CD4-positive, alpha-beta T cell treated with Interleukin-4 for 1 hour (primary cell): ENCODE measurements at regions not wholly inside any gene's neighbourhood (a gene's known extent, or its start where the extent isn't known, plus 50 kb on each side); places are given as distances from the start of the nearest gene placed in this dataset.
"Not testable (repeated sequence)": the region's sequence is repeated elsewhere in the genome, so short reads cannot be mapped to it uniquely, and the experiment has no call there.

Experiments
- DNase-seq, 2 donors: peaks; one replicate each; pipeline ENCODE4 v3.0.0-alpha.2; 2020 to 2022

DNA sequence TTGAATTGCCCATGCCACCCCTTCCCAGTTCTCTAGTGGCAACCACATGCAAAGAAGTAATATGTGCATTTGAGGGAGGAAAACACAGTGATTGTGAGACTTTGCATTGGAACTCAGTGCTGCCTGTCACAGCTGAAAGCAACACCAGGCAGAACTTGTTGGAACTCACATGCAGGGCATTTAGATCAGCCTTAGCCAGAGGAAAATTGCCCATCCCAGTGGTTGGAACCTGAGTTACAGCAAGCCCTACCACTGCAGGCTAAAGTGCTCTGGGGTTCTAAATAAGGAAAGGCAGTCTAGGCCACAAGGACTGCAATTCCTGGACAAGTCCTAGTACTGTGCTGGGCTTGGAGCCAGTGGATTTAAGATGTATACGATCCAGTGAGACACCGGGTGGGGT lies 245.3 kb upstream of the UFL1 start:
- DNase-seq = no peak

DNA sequence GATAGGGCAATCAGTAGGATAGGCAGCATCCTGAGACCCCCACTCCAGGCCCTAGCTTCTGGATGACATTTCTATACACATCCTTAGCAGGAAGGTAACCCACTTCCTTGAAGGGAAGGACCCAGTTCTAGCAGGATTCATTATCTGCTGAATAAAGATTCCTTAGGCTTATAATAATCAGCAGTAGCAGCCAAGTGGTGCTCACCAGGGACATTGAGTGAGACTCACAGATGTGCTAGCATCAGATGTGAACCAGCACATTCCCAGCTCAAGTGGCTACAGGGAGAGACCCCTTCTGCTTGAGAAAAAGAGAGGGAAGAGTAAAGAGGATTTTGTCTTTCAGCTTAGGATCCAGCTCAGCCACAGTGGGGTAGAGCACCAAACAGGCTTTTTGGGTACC lies 244.8 kb upstream of the UFL1 start:
- no peak for DNase-seq

DNA sequence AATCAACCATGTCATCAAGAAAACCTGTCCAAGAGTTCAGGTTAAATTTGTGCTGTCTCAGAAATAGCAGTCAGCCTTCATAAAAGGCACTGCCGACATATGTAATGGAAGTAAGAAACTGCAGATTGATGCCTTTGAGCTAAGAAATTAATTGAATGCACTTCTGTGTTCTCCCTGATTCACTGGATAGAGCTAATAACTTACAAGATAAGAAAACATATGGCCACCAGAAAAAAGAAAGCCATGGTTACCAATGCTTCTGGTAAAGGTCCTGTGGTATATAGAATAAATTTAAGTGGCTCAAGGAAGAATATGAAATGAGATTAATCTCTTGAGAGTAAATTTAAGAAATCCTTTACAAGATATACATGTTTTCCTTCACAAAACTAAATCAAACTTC lies 242.5 kb upstream of the UFL1 start:
- no peak for DNase-seq

DNA sequence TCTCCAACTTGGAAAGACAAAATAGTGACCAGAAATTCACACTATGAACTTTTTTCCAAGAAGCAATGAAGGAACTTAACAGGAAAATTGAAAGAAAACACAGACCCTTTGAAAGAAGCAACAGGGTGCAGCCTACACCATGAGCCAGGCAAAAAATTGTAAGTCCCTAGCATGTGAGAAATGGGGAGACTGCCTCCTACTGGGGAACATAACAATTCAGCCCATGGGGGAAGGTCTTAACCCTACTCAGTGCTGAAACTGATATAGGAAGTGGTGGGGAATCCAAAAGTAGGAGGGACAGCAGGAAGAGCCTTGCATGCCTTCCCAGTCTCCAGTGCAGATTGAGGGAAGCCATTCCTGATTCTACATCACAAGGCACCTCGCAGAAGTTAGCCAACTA lies 235.1 kb upstream of the UFL1 start:
- no peak for DNase-seq

DNA sequence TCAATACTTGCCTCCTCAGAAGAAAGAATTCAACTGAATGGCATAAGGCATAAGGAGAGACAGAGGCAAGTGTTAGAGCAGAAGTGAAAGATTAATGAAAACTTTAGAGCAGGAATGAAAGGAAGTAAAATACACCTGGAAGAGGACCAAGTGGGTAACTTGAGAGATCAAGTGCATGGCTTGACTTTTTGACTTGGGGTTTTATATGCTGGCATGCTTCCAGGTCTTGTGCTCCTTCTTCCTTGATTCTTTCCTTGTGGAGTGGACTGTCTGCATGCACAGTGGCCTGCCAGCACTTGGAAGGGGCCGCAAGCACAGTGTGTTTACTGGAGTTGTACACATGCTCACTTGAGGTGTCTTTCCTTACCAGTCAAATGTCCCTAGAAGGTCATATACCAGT lies 222.1 kb upstream of the UFL1 start:
- DNase-seq = no peak

DNA sequence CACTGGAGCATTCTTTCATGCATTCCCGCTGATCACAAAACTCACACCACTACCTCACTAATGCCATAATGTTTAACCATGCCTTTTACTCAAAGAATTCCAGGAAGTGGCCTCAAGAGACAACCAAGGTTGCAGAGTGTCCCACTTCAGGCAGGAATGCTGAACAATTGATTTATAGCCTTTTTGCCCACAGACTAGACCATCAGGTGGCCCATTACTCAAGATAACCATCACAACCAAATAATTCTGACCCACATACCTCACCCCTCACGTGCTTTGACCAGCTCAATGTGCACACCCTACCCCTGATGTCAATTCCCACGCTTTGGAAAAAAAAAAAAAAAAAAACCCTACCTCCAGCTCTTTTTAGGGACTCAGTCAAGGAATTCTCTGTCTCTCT lies 220.6 kb upstream of the UFL1 start:
- DNase-seq = no peak

DNA sequence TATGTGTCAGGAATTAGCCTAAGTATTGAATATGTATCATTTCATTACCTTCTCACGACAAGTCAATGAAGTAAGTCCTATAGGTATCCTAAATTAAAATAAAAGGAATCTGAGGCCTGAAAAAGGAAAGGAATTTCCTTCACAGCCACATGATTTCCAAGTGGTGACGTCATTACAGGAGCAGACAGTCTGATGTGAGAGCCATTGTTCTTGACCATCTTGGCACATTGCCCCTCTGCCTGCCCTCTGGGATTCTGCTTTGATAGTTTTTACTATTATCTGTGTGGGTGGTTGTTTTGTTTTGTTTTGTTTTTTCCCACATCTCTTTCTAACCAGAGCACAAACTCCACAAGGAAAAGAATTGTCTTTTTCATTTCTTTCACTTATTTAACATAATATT lies 219.8 kb upstream of the UFL1 start:
- no peak for DNase-seq

DNA sequence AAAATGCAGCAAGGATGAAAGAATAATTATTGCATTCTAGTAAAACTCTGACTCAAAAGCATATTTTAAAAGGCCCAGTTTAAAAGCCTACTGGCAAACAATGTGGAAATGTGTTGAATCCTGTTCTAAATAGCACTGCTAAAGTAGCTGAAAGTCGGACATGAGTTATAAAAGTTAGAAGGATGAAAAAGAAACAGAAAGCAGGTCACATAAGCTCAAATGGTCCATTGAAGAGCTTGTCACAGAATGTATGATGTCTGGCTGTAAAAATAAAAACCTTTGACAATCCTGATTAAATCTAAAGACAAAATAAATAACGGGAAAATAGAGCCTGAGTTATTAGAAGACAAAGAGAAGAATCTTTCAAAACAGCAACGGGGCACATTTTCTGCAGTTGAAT lies 218.6 kb upstream of the UFL1 start:
- DNase-seq = no peak

DNA sequence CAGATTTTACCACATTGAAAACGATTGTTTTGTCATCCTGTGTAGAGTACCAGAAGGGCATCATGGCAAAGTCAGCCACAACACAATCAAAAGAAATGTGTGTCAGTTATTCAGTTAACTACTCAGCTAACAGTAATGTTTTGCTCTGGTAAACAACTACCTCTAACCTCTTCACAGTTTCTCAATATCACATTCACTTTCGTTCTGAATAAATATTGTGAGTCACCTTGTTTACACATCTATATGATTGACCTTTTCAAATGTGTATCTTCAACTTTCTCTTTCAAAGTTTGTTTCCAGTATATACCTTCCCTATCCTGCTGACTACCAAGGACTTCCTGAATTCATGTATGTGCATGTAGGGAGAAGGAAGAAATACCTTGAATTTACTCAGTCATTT lies 216.6 kb upstream of the UFL1 start:
- DNase-seq = no peak

DNA sequence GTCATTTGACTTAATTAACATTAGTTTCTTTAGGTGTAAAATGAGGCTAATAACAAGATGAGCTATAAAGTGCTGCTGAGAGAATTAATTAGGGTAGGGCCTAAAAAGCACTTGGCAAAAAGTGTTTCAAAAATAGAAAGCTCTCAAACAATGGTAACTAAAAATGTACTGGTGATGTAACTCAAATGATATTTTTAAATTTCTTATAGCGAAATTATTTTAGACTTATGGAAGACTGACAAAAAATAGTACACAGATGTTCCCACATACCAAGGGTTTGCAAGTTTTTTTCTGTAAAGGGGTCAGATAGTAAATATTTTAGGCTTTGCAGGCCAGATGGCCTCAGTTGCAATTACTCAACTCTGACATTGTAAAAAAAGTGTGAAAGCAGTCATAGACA lies 190.7 kb upstream of the UFL1 start:
- DNase-seq = no peak

DNA sequence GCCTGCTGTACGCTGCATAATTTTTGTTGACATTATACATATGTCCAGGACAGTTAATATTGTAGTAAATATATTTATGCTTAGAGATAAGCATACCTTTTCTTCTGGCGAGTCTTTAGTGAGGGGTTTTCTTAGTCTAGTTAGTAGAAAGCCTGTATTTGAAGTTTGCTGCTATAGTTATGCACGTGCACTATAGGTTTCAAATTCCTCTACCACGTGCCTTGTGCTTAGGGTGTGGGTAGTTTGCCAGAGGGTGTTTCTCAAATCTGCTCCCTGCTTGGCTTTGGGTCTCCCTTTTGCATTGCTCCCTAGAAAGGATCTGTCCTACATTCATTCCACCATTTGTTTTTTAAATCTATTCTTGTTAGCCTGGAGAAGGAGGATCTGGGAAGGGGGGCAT lies 181.4 kb upstream of the UFL1 start:
- no peak for DNase-seq

DNA sequence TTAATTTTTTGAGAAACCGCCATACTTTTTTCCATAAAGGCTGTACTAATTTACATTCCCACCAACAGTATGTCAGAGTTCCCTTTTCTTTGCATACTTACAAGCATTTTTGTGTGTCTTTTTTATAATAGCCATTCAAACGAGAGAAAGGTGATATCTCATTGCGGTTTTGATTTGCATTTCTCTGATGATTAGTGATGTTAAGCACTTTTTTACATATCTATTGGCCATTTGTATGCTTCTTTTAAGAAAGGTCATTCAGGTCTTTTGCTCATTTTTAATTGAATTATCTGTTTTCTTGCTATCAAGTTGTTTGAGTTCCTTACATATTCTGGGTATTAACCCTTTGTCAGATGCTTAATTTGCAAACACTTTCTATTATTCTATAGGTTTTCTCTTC lies 176.1 kb upstream of the UFL1 start:
- DNase-seq = no peak

DNA sequence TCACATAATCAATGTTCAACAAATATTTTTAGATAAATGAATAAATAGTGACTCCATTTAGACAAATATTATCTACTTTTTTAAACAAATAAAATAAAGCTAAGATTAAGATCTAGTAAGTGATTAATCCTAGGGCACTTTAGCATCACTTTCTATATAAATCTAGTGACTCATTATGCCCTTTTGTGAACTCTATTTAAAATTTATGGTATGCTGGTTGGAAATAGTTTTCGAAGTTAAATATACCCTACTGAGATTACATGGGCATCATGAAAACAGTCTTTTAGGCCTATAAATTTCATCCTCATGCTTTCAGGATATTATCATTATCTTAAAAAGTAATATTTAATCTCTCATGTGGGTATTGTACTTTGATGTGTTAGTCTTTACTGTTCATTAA lies 140.4 kb upstream of the UFL1 start:
- DNase-seq = no peak

DNA sequence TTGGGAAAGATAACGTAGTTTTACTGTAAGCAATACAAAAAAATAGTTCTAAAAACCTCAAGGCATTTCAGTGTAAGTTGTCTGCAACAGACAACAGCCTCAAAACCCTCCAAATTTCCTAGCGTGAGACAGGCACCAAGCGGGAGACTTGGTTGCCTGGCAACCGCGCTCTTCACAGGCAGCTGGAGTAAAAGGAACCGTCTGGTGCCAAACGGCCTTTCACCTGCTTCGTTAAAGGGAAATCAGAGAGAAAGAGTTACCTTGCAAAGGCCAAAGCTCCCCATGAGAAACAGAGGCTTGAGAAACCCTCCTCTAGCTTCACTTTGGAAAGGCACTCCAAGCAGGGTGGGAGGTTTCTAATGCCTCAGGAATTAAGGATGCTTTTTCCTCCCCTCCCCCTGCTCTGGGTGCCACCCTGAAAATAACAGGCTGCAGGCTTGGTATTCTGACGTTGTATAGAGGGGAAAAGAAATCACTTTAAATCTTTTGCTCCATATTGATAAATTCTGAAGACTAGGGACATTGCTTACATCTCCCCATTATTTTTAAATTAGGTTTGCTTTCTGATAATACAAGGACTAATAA lies 129.7 kb upstream of the UFL1 start:
- DNase-seq = no peak

DNA sequence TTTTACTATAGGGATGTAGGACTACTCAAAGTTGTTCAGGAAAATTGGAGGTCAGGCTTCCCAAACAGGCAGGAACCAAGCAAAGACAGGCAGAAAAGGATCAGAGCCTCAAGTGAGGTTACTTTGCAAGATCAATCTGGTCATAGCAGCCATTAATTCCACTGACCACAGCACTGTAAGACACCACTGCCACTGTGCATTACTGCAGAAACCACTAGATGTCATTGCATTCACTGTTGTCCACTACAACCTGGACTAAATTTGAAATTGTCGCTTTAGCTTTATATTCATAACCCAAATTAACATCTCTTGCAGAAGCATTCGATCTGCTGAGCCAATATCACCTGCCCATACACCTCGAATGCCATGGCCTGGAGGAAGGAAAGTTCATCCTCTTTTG lies 126.9 kb upstream of the UFL1 start:
- no peak for DNase-seq

DNA sequence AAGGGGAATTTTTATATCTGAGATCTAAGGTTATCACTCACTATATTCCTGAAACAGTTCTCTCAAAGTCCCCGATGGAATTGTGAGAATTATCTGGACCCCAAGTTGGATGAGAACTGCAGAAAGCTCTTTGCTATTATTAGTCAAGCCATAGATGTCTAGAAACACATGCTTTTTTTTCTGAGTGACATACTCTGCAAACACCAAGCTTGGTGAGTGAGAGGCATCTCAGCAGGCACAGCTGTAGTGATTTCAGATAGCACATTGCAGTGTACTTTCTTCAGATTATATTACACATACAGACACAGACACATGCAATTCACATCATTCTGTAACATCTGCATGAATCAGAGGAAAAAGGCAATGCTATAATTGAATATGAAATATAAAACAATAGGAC lies 111.1 kb upstream of the UFL1 start:
- DNase-seq = no peak

DNA sequence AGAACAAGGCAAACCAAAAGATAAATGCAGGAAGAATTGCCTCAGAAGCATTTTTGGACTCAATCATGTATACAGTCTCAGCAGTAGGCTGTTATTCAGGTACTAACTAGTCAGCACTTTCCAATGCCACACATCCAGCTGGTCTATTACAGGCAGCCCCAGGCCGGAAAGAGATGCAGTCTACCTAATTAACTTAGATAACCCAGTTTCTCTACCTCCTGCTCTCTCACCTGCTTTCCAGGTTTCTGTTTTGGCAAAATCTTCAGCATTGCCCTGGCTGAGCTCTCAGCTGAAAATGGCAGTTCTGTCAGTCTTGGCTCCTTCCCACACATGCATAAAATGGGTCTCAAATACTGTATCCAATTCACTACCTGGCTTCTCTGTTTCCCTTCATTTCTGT lies 101.3 kb upstream of the UFL1 start:
- DNase-seq = no peak

DNA sequence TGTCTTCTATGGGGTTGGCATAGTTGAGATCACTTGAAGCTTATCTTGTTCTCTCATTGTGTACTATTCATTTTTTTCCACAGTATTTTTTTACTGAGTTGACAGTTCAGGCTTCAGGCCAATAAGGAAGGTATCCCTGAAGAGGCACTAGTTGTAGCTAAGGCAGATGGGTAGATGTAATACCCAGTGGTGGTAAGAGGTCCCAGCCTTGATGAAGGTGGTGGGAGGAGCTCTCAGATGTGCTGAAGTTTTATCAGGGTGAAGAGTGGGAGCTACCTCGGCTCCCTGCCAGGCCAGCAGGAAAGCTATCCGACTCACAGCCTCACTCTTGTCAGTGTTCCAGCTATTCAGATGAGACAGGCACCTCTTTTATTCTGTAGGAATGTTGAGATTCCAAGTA lies 87.7 kb upstream of the UFL1 start:
- no peak for DNase-seq

DNA sequence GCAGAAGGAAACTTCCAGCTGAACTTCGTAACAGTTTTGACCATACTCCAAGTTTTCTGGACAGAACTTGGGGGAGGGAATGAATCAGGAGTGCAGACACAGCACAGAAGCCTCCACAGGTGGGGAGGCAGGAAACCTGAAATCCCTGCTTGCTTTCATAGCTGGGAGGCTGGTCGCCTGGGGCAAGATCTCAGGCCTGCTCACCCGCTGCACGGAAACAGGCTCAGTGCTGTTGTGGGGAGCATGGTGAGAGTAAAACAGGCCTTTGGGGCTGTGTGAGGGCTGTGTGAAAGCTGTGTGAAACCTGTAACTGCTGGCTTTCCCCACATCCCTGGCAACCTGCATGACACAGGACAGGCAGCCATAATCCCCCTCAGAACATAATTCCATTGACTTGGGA lies 85.2 kb upstream of the UFL1 start:
- no peak for DNase-seq

DNA sequence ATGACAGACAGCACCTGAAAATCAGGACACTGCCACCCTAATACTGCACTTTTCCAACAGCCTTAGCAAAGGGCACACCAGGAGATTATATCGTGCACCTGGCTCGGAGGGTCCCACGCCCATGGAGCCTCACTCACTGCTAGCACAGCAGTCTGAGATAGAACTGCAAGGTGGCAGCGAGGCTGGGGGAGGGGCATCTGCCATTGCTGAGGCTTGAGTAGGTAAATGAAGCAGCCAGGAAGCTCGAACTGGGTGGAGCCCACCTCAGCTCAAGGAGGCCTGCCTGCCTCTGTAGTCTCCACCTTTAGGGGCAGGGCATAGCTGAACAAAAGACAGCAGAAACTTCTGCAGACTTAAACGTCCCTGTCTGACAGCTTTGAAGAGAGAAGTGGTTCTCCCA lies 84.4 kb upstream of the UFL1 start:
- DNase-seq = not testable (repeated sequence)

DNA sequence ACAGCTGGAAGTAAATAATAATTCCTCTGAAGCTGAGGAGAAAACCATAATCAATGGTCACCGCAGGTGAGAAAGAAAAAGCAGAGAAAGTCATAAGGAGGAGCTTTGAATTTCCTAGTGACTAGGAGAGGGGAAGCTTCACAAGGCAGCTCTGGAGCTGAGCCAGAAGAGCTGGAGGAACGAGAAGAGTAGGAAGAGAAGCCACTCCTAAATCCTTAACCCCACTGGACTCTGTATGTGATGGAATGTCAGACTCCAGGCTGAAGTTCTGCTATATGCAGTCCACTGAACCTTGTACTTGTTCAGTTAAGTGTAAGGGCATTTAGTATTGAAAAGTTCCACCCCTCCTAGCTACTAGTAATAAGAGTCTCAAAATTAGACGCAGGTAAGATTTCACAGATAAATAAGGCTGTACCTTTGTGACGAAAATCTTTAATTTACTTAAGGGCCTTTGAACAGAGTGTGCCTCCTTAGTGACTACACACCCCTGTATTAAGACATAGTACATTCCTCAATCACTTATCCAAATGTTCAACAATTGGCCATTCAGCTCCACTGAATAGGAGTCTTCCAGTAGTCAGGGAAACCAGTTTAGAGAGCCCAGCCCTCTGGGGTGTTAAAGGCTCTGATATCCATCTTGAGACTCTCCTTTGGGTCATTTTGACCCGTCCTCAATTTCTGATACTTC lies 71.4 kb upstream of the UFL1 start:
- no peak for DNase-seq

DNA sequence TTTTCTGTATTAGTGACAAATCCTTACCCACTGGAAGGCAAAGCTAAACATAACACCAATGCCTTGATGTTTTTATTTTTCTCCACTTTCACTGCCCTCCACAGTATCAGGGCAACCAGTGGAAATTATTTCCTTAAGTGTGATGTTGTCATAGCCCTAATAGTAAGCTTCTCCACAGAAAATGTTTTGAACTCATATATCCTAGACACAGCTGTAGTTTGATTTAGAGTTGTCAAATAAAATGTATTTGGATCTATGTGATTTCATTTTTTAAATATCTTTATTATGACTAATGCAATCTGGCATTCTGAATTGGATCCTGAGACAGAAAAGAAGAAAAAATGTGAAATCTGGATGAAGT lies 70.9 kb upstream of the UFL1 start:
- no peak for DNase-seq

DNA sequence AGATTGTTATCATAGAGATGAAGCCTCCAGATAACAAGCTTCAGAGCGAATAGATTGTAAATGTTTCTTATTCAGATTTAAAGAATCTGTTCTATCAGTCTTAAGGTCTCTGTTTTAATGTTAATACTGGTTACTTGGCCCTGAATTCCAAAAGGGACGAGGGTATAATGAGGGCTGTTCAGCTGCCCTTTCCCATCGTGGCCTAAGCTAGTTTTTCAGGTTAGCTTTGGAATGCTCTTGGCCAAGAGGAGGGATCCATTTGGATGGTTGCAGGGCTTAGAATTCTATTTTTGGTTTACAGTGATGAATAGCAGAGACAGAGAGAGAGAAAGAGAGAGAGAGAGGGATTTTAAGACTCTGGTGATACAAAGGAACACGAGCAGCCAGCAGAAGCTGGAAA lies 62.8 kb upstream of the UFL1 start:
- no peak for DNase-seq

DNA sequence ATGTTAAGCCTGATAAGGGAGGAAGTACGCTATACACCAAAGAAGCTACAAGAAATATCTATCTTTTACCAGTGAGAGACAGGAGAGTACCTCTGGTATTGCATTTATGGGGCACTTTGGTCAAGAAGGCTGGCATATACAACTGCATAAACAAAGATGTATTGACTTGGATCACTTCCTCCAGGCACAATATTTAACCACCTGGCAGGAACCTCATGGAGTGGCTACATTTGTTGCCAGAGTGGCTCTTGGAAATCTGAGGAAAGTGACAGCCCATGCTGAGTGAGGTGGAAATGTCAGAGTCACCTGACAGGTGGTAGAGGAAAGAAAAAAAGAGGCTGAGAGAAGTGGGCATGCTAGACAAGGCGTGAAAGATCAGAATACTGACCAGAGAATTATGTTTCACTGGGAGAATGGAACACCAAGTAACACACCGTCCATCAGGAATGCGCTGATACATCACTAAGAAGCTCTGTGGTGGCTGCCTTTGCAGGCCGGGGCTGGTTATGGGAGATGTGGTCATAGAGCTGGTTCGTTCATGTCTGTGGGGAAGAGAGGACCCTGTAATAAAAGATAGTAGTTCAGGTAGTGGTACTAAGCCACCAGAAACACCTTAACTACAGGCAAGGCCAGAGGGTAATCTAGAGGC lies 61.4 kb upstream of the UFL1 start:
- DNase-seq = no peak

DNA sequence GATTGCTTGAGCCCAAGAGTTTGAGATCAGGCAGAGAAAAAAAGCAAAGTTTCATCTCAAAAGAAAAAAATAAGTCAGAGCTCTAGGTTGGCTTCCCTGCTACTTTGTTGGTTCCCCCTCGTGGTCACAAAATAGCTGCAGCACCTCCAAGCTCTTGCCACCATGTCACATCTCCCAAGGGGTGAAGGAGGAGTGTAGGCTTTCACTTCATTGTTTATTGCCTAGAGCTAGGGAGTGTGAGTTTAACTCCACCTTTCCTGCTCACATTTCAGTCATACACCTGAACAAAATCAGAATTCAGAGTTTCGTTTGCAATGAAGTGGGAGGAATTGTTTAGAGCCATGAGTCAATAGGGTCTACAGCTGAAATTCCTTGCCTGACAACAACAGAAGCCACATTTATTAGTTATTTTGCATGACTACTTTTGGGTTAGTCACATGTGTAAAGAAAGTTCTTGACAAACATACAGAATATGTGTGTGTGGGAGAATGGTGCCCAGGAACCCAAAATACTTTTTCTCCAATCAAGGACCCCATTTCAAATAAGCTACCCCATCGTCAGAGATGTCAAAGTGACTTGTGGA lies 56.2 kb upstream of the UFL1 start:
- no peak for DNase-seq
